ENCODE measurements at regions not wholly inside any gene's neighbourhood (a gene's known extent, or its start where the extent isn't known, plus 50 kb on each side); places are given as distances from the start of the nearest gene placed in this dataset.
"Not testable (repeated sequence)": the region's sequence is repeated elsewhere in the genome, so short reads cannot be mapped to it uniquely, and the experiment has no call there.

DNA sequence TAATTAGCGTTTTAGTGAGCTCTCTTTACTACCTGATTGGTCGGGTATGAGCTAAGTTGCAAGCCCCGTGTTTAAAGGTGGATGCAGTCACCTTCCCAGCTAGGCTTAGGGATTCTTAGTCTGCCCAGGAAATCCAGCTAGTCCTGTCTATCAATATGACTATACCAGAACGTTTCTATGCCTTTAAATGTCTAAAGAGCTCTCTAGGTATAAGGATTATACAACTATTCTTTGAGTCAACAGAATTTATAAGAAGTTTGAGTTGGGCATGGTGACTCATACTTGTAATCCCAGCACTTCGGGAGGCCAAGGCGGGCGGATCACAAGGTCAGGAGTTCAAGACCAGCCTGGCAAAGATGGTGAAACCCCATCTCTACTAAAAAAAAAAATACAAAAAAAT, 74.7 kb downstream of the OTUD1 start:
- not testable (repeated sequence) for TF ChIP-seq SP1 (IDR thresholded peaks at IDR 0.05); NFRKB (IDR thresholded peaks at IDR 0.05); SUZ12 (IDR thresholded peaks at IDR 0.05); PKNOX1 (IDR thresholded peaks at IDR 0.05); LEF1 (IDR thresholded peaks at IDR 0.05; ENCODE audit: borderline replicate concordance); L3MBTL2 (conservative IDR thresholded peaks at IDR 0.05); BHLHE40 (IDR thresholded peaks at IDR 0.05; ENCODE audit: borderline replicate concordance); FOXM1 (IDR thresholded peaks at IDR 0.05; ENCODE audit: borderline replicate concordance); ZNF384 (IDR thresholded peaks at IDR 0.05); ELF4 (IDR thresholded peaks at IDR 0.05); HDGF (IDR thresholded peaks at IDR 0.05; ENCODE audit: borderline replicate concordance); FOXK2 (IDR thresholded peaks at IDR 0.05); FOXA1 (IDR thresholded peaks at IDR 0.05); ARNT (IDR thresholded peaks at IDR 0.05)

All from HEK293T (cell line).